ENCODE measurements at regions not wholly inside any gene's neighbourhood (a gene's known extent, or its start where the extent isn't known, plus 50 kb on each side); places are given as distances from the start of the nearest gene placed in this dataset.

DNA sequence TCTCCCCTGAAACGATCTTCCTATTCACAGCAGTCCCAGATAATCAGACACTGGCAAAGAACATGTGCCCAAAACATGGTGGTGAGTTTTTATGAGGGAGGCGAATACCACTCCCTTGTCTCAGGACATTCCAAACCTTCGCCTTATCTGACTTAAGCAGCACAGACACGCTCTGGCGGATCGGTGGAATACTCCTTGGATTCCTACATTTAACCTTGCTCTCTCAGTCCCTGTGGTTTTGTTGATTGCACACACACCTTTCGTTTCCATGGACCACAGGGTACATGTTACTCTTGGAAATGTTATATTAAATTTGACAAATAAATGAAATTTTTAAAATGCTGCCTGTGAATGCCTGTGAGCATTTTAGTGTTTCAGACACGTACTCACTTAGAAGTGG lies 87.8 kb upstream of the CPEB4 start:
- Histone ChIP-seq H3K9me3 (ENCODE audit: control insufficient read depth, insufficient read depth, low read length) (no peaks in the 10 kb centered on the region), H3K4me1 (ENCODE audit: insufficient read depth, low read length) (no peaks in the 10 kb centered on the region), H3K36me3 (ENCODE audit: insufficient read depth, low read length) (no peaks in the 10 kb centered on the region), H3K9ac (ENCODE audit: low read depth, low read length) (no peak overlapping the region)

DNA sequence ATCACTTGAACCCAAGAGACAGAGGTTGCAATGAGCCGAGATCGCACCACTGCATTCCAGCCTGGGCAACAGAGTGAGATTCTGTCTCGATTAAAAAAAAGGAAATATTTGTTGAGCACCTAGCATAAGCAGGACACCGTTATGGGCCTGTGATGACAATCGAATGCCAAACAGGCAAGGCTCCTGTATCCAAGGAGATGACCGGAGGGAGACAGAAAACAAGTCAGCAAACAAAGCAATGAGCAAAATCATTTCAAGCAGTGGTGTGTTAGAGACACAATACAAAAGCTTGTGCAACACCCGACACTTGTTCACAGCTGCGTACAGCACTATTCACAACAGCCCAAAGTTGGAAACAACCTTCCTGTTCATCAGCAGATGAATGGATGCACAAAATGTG lies 87.1 kb upstream of the CPEB4 start:
- no peaks in the 10 kb centered on the region for H3K9me3 ChIP-seq (ENCODE audit: control insufficient read depth, insufficient read depth, low read length)
- H3K4me1 ChIP-seq (ENCODE audit: insufficient read depth, low read length): no peaks in the 10 kb centered on the region
- no peak overlapping the region for H3K9ac ChIP-seq (ENCODE audit: low read depth, low read length)
- no peaks in the 10 kb centered on the region for H3K36me3 ChIP-seq (ENCODE audit: insufficient read depth, low read length)

DNA sequence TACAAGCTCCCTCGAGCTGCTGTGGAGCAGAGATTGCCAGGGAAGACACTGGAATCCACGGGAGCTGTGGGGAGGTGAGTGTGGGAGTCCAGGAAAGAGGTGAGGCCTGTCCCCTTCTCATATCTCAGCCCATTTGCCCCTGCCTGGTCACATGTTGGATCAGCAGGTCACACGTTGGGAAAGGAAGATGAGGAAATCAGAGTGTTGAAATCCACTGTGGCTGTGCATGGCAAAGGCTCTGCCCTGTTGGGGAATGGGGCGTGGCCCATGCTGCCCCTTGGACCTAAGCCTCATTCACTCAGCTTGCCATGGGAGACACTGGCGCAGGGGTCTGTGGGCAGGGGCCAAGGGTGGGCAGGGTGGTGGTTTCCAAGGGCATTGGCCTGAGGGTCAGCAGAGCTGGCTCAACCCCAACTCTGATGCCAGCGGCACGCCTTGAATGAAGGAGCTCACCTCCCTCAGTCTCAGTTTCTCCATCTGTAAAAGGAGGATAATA lies 85.4 kb upstream of the CPEB4 start:
- Histone ChIP-seq H3K4me1 (ENCODE audit: insufficient read depth, low read length) (no peaks in the 10 kb centered on the region), H3K36me3 (ENCODE audit: insufficient read depth, low read length) (no peaks in the 10 kb centered on the region), H3K9me3 (ENCODE audit: control insufficient read depth, insufficient read depth, low read length) (no peaks in the 10 kb centered on the region), H3K9ac (ENCODE audit: low read depth, low read length) (no peak overlapping the region)

GRCh38 chr5:173804579-173804978 lies 83.6 kb upstream of the CPEB4 start:
- H3K36me3 ChIP-seq (ENCODE audit: insufficient read depth, low read length): no peaks in the 10 kb centered on the region

DNA sequence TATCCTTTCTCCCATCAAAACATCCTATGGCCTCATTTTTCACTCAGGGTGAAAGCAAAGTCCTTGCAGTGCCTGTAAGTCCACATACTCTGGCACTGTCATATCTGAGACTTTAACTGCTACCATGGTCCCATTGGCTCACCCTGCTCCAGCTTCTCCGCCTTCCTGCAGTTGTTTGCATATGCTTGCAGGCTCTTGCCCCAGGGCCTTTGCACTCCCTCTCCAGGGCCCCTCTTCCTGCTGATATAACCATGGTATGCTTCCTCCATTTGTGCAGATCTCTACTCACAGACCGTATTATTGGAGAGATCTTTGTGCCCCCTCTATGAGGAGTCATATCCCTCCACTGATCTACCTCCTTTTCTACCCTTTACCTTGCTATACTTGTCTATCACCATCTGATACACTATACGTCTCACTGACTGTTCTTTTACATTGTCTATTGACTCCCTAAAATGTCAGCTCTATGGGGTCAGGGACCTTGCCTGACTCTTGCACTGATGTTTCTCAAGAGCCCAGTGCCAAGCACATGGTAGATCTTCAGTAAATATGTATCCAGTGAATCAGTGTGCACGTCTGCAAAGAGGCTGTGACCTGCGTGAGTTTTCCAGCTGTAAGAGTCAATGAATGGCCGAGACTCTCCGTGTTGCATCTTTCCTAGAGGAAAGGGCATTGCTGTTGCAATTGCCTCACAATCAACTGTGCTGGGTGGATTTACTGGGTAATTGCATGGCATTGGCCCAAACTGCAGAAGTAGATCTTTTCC lies 81.7 kb upstream of the CPEB4 start:
- no peaks in the 10 kb centered on the region for H3K4me1 ChIP-seq (ENCODE audit: insufficient read depth, low read length)
- no peaks in the 10 kb centered on the region for H3K36me3 ChIP-seq (ENCODE audit: insufficient read depth, low read length)
- H3K9ac ChIP-seq (ENCODE audit: low read depth, low read length): no peak overlapping the region
- no peaks in the 10 kb centered on the region for H3K9me3 ChIP-seq (ENCODE audit: control insufficient read depth, insufficient read depth, low read length)

More at GRCh38 chr5:173804579-173804978, 83.6 kb upstream of the CPEB4 start:
- Histone ChIP-seq H3K4me1 (ENCODE audit: insufficient read depth, low read length) (no peaks in the 10 kb centered on the region), H3K9ac (ENCODE audit: low read depth, low read length) (no peak overlapping the region), H3K9me3 (ENCODE audit: control insufficient read depth, insufficient read depth, low read length) (no peaks in the 10 kb centered on the region)

DNA sequence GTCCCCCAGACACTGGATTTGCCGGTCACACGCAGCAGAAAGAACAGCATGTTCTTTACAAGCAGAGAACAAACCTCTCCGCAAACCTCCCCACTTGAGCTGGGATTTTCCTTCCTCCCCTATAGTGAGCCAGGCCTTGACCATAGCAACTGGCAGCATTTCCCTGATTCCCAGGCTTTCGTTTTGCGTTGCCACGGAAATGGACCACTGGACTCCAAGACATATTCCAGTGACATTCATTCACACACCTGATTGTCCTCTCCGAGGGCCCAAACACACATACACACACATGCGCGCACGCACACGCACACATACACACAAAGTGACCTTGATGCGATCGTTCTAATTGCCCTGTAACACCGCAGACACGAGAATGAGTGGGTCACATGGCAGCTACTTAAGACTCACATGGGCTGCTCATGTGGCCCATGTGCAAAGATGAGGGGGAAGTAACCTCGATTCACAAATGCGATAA lies 80.9 kb upstream of the CPEB4 start:
- Histone ChIP-seq H3K9me3 (ENCODE audit: control insufficient read depth, insufficient read depth, low read length) (no peaks in the 10 kb centered on the region), H3K9ac (ENCODE audit: low read depth, low read length) (no peak overlapping the region), H3K4me1 (ENCODE audit: insufficient read depth, low read length) (no peaks in the 10 kb centered on the region), H3K36me3 (ENCODE audit: insufficient read depth, low read length) (no peaks in the 10 kb centered on the region)

GRCh38 chr5:173808079-173808808 lies 79.9 kb upstream of the CPEB4 start:
- no peaks in the 10 kb centered on the region for H3K36me3 ChIP-seq (ENCODE audit: insufficient read depth, low read length)
- no peak overlapping the region for H3K9ac ChIP-seq (ENCODE audit: low read depth, low read length)

DNA sequence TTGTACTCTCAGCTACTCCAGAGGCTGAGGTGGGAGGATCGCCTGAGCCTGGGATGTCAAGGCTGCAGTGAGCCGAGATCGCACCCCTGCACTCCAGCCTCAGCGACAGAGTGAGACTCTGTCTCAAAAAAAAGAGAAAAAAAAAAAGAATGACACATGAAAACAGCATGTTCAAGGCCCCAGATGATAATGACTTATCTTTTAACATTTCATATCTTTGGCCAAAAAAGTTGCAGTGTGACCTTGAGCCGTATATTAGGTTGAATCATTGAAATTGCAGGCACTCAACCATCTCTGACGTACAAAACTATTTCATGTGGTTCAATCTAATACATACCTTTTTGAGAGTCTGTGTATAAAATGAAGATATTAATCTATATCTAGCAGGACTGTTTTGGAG lies 79.1 kb upstream of the CPEB4 start:
- Histone ChIP-seq H3K4me1 (ENCODE audit: insufficient read depth, low read length) (no peaks in the 10 kb centered on the region), H3K9ac (ENCODE audit: low read depth, low read length) (no peak overlapping the region), H3K9me3 (ENCODE audit: control insufficient read depth, insufficient read depth, low read length) (no peaks in the 10 kb centered on the region), H3K36me3 (ENCODE audit: insufficient read depth, low read length) (no peaks in the 10 kb centered on the region)

More at GRCh38 chr5:173808079-173808808, 79.9 kb upstream of the CPEB4 start:
- no peaks in the 10 kb centered on the region for H3K9me3 ChIP-seq (ENCODE audit: control insufficient read depth, insufficient read depth, low read length)
- H3K4me1 ChIP-seq (ENCODE audit: insufficient read depth, low read length): no peaks in the 10 kb centered on the region

GRCh38 chr5:173812811-173813550 lies 75.2 kb upstream of the CPEB4 start:
- no peaks in the 10 kb centered on the region for H3K9me3 ChIP-seq (ENCODE audit: control insufficient read depth, insufficient read depth, low read length)
- H3K4me1 ChIP-seq (ENCODE audit: insufficient read depth, low read length): 0 out of 2 replicates have a peak, but pooled peaks cover 3% of the 10 kb centered on the region
- no peaks in the 10 kb centered on the region for H3K36me3 ChIP-seq (ENCODE audit: insufficient read depth, low read length)
- H3K9ac ChIP-seq (ENCODE audit: low read depth, low read length): no peak overlapping the region

GRCh38 chr5:173814053-173814452 lies 74.1 kb upstream of the CPEB4 start:
- H3K9me3 ChIP-seq (ENCODE audit: control insufficient read depth, insufficient read depth, low read length): no peaks in the 10 kb centered on the region
- H3K36me3 ChIP-seq (ENCODE audit: insufficient read depth, low read length): no peaks in the 10 kb centered on the region
- 0 out of 2 replicates have a peak, but pooled peaks cover 3% of the 10 kb centered on the region for H3K4me1 ChIP-seq (ENCODE audit: insufficient read depth, low read length)
- H3K9ac ChIP-seq (ENCODE audit: low read depth, low read length): no peak overlapping the region

DNA sequence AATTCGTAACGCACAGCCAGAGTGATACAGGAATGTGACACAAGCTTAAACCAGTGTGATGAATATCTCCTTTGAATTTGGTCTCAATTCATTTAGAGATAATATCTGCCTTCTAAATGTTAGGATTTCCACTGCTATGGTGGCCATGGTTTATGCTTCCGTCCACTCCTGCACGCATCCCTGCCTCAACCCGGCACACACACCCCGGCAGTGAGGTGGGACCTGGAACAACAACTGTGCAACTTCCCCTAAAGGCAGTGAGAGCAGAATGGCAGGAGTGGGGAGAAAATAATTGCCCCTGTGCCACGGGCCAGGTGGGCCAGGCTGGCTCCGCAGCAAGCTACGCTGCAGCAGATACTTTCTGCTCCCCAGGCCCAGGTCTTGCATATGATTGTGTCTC lies 72.6 kb upstream of the CPEB4 start:
- Histone ChIP-seq H3K9me3 (ENCODE audit: control insufficient read depth, insufficient read depth, low read length) (no peaks in the 10 kb centered on the region), H3K36me3 (ENCODE audit: insufficient read depth, low read length) (no peaks in the 10 kb centered on the region), H3K9ac (ENCODE audit: low read depth, low read length) (no peak overlapping the region), H3K4me1 (ENCODE audit: insufficient read depth, low read length) (0 out of 2 replicates have a peak, but pooled peaks cover 3% of the 10 kb centered on the region)

DNA sequence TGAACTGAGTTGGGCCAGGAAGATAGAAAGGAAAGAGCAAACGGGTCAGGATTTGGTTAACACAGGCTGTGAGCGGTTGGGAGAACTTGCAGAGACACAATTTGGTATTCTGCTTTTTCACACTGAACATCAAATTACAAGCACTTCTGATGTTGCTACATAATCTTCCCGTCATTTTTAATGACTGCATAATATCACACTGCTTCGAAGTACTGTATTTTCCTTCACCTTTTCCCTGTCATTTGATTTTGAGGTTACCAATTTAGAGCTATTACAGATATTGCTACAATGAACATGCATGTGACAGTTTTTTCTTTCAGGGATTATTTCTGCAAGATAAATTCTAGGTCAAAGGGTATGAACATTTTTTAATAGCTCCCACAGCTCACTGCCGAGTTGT lies 71.4 kb upstream of the CPEB4 start:
- Histone ChIP-seq H3K9ac (ENCODE audit: low read depth, low read length) (no peak overlapping the region), H3K4me1 (ENCODE audit: insufficient read depth, low read length) (0 out of 2 replicates have a peak, but pooled peaks cover 3% of the 10 kb centered on the region)

GRCh38 chr5:173817561-173817960 lies 70.6 kb upstream of the CPEB4 start:
- Histone ChIP-seq H3K36me3 (ENCODE audit: insufficient read depth, low read length) (no peaks in the 10 kb centered on the region), H3K9ac (ENCODE audit: low read depth, low read length) (no peak overlapping the region), H3K9me3 (ENCODE audit: control insufficient read depth, insufficient read depth, low read length) (no peaks in the 10 kb centered on the region), H3K4me1 (ENCODE audit: insufficient read depth, low read length) (0 out of 2 replicates have a peak, but pooled peaks cover 3% of the 10 kb centered on the region)

More for the DNA sequence above, 71.4 kb upstream of the CPEB4 start:
- Histone ChIP-seq H3K9me3 (ENCODE audit: control insufficient read depth, insufficient read depth, low read length) (no peaks in the 10 kb centered on the region), H3K36me3 (ENCODE audit: insufficient read depth, low read length) (no peaks in the 10 kb centered on the region)

DNA sequence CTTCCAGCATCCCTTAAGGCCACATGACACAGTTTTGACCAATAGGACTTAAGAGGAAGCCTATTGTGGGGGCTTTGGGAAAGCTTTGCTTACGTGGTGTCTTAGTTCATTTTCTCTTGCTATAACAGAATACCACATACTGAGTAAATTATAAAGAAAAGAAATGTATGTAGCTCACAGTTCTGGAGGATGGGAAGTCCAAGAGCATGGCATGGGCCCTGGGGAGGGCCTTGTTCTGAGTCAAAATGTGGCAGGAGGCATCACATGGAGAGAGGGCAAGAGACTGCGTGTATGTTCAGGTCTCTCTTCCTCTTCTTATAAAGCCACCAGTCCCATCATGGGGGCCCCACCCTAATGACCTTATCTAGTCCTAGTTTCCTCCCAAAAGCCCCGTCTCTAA lies 68.6 kb upstream of the CPEB4 start:
- Histone ChIP-seq H3K36me3 (ENCODE audit: insufficient read depth, low read length) (no peaks in the 10 kb centered on the region), H3K4me1 (ENCODE audit: insufficient read depth, low read length) (no peaks in the 10 kb centered on the region), H3K9ac (ENCODE audit: low read depth, low read length) (no peak overlapping the region), H3K9me3 (ENCODE audit: control insufficient read depth, insufficient read depth, low read length) (no peaks in the 10 kb centered on the region)

All from ES-I3 (cell line).